ENCODE measurements at regions not wholly inside any gene's neighbourhood (a gene's known extent, or its start where the extent isn't known, plus 50 kb on each side); places are given as distances from the start of the nearest gene placed in this dataset.

- TF ChIP-seq POLR2AphosphoS5 (IDR thresholded peaks at IDR 0.05; ENCODE audit: borderline replicate concordance, low read depth, low read length) (no peak), EZH2 (IDR thresholded peaks at IDR 0.05) (no peak), FOXP2 (optimal IDR thresholded peaks at IDR 0.05; ENCODE audit: control extremely low read depth, extremely low read length, insufficient read depth) (no peak)
These were observed 139.2 kb upstream of the COL11A1 start for GRCh38 chr1:103247517-103247916.
